KOPT-K1 (cell line): ENCODE measurements at regions not wholly inside any gene's neighbourhood (a gene's known extent, or its start where the extent isn't known, plus 50 kb on each side); places are given as distances from the start of the nearest gene placed in this dataset.

Experiments used
- H3K27ac ChIP-seq: fragments of 200-600 bp; sonication (generic); 2 replicates; pipeline ENCODE4 v1.5.1; 2016; ENCODE audit warnings: antibody characterized with exemption, mild to moderate bottlenecking, low read depth, low read length; ENCODE audit not compliant: poor library complexity, severe bottlenecking
- H3K36me3 ChIP-seq: fragments of 200-600 bp; sonication (generic); 2 replicates; pipeline ENCODE4 v1.5.1; 2017; ENCODE audit warnings: antibody characterized with exemption, mild to moderate bottlenecking, low read length, moderate library complexity; ENCODE audit not compliant: insufficient read depth
- H3K9me3 ChIP-seq: fragments of 200-600 bp; sonication (generic); 2 replicates; pipeline ENCODE4 v1.5.1; 2017; ENCODE audit warnings: antibody characterized with exemption, low read length, mild to moderate bottlenecking; ENCODE audit not compliant: insufficient read depth, poor library complexity, severe bottlenecking

DNA sequence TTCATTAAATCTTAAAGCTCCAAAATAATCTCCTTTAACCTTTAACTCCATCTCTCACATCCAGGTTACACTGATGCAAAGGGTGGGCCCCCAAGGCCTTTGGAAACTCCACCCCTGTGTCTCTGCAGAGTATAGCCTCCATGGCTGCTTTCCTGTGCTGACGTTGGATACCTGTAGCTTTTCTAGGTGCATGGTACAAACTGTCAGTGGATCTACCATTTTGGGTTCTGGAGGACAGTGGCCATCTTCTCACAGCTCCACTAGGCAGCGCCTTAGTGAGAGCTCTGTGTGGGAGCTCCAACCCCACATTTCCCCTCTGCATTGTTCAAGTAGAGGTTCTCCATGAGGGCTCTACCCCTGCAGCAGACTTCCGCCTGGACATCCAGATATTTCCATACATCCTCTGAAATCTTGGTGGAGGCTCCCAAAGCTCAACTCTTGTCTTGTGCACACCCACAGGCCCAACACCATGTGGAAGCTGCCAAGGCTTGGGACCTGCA, 162.2 kb downstream of the RASSF9 start:
- Histone ChIP-seq H3K27ac (no peak overlapping the region), H3K9me3 (no peaks in the 10 kb centered on the region), H3K36me3 (no peaks in the 10 kb centered on the region)

DNA sequence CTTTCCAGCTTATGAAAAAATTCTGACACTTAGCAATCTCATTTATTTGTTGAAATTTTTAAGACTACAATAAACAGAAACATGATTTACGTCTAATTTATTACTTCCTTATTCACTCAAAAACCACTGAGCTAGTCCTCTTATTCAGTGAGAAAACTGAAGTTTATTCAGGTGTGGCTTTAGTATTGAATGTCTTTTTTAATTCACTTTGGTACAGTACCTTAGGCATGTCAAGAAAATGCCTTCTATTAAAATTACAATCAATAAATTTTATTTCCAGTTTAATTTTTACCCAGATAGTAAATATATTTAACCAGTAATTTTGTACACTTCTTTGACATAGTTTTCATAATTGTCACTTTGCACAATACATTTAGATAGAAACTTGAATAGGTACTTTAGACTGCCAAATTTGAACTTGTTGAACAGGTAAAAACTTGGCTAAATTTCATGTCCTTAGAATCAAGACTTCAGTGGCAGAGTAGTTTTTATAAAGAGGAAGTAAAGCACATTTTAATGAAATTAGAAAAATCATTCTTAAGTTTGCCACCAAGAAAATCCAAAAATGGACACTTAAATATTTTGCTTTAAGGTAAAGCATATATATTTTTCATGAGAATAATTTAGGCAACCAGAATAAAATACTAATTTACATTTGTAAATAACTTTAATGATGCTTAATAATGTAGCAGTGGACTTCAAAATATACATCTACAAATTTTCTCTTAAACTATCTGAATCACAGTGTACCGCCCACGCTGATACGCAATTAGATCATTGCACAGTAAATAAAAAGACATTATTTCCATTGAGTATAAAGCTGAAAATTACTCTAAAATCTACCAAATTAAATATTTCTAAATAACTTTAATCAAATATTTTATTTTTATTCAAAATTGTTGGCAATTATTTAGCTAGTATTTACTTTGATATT, 159.1 kb downstream of the RASSF9 start:
- Histone ChIP-seq H3K27ac (no peak overlapping the region), H3K9me3 (peaks cover 10% of the 10 kb centered on the region), H3K36me3 (no peaks in the 10 kb centered on the region)

DNA sequence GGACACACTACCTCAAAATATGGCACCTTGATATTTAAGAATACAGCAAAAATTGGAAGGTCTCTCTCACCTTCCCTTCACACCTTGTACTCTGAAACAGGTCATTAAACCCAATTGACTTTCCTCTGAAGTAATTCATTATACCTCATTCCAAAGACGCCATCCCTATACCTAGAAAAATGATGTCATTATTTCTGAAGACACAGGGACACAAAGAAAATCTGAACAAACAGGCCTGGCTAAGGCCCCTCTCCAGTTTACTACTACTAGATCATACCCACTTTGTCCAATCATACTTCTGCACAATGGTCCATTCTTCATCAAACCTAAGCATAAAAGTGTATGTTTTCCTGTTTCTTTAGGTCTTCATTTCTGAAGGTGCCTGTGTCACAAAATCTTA, 156.9 kb downstream of the RASSF9 start:
- no peaks in the 10 kb centered on the region for H3K36me3 ChIP-seq
- H3K9me3 ChIP-seq = peaks cover 10% of the 10 kb centered on the region

DNA sequence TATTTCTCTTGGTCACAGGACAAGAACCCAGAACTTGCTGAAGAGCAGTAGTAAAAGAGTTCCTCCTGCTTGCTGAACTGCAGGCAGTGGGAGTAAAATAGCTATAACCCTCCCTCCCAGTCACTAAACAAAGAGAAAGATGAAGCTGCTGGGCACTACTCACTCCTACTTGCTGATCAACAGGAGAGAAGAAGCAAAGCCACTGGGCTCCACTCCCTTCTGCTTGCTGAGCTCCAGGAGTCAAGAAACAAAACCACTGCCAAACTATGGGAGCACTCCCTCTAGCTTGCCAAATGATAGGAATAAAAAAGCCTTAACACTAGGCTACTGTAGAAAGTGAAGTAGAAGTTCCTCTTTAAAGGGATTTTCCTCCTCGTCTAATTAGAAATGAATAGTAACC, 155.3 kb downstream of the RASSF9 start:
- Histone ChIP-seq H3K27ac (no peak overlapping the region), H3K9me3 (peaks cover 10% of the 10 kb centered on the region), H3K36me3 (no peaks in the 10 kb centered on the region)

More for the DNA sequence above, 156.9 kb downstream of the RASSF9 start:
- H3K27ac ChIP-seq = no peak overlapping the region

DNA sequence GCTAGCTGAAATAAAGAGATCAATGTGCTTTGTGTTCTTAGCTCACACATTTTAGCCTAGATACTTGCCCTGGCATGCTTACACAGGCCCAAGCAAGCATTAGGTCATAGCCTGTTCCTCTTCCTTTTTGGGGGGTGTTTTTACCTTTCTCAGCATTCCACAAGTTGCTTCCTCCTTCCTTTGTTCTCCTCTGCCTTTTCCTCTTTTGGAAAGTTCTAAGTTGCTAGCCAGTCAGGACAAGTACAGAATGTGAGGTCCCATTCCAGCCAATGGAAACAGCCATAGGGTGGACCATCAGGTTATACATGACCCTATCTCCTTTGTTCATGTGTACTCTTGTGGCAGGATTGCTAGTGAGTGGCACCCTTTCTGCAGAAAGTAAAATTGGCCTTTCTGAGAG, 154.9 kb downstream of the RASSF9 start:
- Histone ChIP-seq H3K36me3 (no peaks in the 10 kb centered on the region), H3K27ac (no peak overlapping the region), H3K9me3 (peaks cover 10% of the 10 kb centered on the region)

DNA sequence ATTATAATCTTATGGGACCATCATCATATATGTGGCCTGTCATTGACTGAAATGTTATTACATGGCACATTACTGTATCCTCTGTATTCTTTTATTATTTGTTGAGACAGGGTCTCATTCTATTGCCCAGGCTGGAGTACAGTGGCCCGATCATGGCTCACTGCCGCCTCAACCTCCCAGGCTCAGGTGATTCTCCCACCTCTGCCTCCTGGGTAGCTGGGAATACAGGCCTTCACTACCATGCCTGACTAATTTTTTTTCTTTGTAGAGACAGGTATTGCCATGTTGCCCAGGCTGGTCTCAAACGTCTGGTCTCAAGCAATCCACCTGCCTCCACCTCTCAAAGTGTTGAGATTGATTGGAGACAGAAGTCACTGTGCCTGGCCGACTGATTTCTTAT, 153.2 kb downstream of the RASSF9 start:
- H3K27ac ChIP-seq = no peak overlapping the region
- H3K9me3 ChIP-seq = peaks cover 10% of the 10 kb centered on the region
- H3K36me3 ChIP-seq = no peaks in the 10 kb centered on the region

DNA sequence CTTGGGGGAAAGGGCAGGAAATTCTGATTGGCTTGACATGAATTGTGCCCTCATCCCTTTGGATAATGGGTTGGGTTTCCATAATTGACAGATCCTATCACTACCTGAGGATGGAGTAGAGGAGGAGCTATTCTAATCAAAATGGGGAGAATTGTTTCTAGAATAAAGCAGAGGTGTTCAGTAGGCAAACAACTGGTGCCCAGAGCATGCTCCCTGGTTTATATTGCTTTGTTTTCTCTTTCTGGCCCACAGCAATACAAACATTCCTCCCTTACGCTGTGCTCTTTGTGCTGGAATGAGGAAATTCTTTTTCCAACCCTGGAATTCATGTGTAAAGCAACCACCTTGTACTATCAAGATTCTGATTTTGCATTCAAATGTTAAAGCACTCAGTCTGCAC, 147.4 kb downstream of the RASSF9 start:
- Histone ChIP-seq H3K27ac (no peak overlapping the region), H3K9me3 (no peaks in the 10 kb centered on the region), H3K36me3 (no peaks in the 10 kb centered on the region)

DNA sequence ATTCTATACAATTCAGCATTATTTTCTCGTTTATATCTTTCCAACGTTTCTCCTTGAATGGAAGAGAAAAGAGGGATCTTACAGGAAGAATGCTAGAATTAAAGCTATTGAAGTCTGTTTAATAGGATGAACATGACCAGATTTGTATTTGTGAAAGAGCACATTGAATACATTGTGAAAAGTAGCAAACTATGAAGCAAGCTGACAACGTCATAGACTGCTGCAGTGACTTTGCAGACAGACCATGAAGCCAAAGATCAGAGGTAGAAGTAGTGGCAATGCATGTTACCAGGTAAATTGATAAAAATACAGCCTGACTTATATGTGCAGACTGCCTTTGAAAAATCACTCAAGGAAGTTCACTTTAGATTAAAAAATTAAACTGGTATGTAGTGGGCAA, 146.1 kb downstream of the RASSF9 start:
- H3K27ac ChIP-seq = no peak overlapping the region
- no peaks in the 10 kb centered on the region for H3K9me3 ChIP-seq
- H3K36me3 ChIP-seq = no peaks in the 10 kb centered on the region

DNA sequence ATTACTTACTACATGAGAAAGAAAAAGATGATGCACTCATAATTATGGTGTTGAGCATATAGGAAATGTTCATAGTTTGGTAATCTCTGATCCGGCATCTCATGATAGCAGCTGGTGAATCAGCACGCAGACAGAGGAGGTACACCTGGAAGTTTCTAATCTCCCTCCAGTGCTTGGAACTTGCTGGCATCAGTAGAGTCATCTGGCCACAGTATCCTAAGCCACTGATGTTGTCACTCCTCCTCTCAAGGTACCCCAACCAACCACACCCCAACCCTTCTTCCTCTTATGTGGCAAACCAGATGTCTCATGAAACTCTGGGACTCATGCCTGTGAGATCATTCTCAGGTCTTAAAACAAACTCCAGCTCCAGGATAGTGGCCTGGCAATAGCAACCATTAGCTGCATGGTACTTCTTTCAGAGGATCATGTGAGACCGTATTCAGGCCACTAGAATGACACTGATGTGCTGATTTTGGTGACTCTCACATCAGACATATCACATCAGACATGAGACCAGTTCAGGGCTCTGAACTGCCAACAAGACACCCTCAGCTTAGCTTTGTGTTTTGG, 143.0 kb downstream of the RASSF9 start:
- no peak overlapping the region for H3K27ac ChIP-seq
- no peaks in the 10 kb centered on the region for H3K9me3 ChIP-seq
- no peaks in the 10 kb centered on the region for H3K36me3 ChIP-seq

DNA sequence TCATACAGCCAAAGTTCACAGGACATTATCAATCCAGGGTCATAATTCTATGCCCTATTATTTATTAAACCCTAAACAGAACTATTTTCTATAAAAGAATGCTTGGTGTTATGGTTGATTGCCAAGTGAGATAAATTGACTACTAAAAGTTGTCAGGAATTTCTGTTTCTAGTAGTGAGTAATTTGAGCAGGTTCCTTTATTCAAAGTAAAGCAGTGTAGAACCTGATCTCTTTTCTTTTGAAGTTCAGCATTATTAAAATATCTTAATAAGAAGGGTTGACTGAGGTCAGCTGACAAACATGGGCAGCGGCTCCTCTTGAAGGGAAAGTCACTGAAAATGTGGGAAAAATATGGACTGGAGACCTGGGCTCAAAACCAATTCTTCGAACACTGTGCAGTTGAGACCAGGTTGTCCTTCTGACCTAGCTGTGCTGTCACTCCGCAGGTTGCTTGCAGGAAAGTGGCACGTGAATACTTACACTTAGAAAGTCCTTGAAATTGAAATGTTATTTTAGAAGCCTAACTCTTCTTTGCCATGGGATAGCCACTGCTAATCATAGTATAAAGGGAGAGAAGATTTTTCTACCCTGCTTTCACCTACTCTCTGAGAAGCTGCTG, 141.0 kb downstream of the RASSF9 start:
- Histone ChIP-seq H3K9me3 (no peaks in the 10 kb centered on the region), H3K36me3 (no peaks in the 10 kb centered on the region), H3K27ac (no peak overlapping the region)

DNA sequence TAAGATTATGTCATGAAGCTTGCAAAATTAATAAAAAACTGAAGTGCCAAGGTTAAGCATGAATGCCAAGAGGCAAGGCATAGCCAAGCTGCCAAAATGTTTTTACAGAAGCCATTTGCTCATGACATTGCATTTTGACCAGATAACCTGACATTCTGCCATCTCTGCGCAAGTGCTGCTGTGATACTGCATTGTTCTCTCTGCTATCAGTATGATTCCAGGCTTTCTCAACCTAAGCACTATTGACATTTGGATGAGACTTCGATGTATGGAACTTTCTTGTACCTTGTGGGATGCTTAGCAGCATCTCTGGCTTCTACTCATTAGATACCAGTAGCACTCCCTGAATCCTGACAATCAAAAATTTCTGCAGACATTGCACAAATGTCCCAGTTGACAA, 139.2 kb downstream of the RASSF9 start:
- Histone ChIP-seq H3K9me3 (no peaks in the 10 kb centered on the region), H3K36me3 (no peaks in the 10 kb centered on the region)

DNA sequence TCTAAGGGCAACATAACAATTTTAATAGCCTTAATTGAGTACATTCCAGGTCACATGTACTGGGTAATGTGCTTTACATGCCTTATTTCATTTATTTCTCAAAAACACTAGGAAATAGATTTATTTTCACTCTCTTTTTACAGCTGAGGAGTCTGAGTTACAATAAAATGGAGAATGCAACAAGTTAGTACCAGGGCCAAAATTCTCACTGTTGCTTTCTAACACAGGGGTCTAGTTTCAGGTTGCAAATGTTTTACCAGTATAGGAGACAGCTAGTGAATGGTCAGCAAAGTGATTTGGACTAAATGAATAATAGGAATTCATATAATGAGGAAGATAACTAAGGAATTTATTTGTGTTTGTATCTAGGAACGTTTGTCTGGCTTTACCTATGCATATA, 137.3 kb downstream of the RASSF9 start:
- H3K9me3 ChIP-seq = no peaks in the 10 kb centered on the region
- no peaks in the 10 kb centered on the region for H3K36me3 ChIP-seq
- no peak overlapping the region for H3K27ac ChIP-seq

More for the DNA sequence above, 139.2 kb downstream of the RASSF9 start:
- no peak overlapping the region for H3K27ac ChIP-seq

DNA sequence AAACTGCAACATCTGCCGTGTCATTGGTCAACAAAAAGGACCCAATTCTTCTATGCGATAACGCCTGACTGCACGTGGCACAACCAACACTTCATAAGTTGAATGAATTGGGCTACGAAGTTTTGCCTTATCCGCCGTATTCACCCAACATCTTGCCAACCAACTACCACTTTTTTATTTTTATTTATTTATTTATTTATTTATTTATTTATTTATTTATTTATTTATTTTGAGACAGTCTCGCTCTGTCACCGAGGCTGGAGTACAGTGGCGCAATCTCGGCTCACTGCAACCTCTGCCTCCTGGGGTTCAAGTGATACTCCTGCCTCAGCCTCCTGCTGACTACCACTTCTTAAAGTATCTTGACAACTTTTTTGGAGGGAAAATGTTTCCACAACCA, 127.4 kb downstream of the RASSF9 start:
- H3K36me3 ChIP-seq = no peaks in the 10 kb centered on the region
- no peaks in the 10 kb centered on the region for H3K9me3 ChIP-seq
- H3K27ac ChIP-seq = no peak overlapping the region

DNA sequence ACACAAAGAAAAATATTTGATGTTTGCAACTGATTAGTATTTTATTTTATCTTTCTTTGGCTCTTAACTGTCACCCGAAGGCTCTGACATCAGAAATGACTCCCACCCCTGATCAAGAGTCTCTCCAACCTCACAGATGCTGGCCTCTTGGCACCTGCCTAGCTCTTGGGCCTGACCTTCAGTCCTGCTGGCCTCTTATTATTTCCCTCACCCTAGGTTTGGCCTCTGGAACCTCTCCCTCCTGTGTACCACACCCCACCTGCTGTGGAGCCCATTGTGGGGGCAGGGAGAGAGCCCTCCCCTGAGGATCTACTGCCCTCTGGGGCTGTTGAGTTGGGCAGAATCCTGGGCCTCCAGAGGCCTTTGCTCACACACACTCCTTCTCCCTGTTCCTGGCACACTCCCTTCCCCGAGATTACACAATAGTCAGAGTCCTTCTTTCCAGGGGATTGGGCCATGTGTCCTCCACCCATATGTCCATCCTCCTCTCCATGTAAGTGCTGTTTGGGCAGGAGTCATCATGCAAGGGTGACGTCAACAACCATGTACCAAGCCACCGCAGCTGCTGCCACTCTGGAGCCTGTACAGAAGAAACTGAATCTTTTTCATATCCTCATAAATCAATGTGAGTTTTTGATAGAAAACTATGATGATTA, 124.3 kb downstream of the RASSF9 start:
- no peak overlapping the region for H3K27ac ChIP-seq
- H3K9me3 ChIP-seq = no peaks in the 10 kb centered on the region
- H3K36me3 ChIP-seq = no peaks in the 10 kb centered on the region

DNA sequence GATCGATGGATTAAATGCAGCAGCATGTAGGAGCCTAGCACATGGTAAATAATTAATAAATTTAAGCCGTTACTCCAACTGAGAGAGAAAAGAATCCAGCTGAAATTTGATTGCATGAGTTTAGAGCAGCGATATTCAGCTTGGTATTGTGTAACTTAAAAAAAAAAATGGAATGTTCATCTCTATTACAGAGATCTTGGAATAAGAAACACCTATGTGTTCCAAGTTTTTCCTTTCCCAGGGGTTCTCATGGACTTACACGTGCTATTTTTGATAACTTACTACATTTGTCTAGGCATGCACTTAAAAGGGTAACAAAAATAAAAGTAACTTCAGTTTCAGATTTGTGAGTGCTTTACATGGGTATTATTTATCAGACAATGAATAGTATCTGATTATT, 122.8 kb downstream of the RASSF9 start:
- no peaks in the 10 kb centered on the region for H3K36me3 ChIP-seq
- no peaks in the 10 kb centered on the region for H3K9me3 ChIP-seq
- H3K27ac ChIP-seq = no peak overlapping the region
